ENCODE measurements at regions not wholly inside any gene's neighbourhood (a gene's known extent, or its start where the extent isn't known, plus 50 kb on each side); places are given as distances from the start of the nearest gene placed in this dataset.

DNA sequence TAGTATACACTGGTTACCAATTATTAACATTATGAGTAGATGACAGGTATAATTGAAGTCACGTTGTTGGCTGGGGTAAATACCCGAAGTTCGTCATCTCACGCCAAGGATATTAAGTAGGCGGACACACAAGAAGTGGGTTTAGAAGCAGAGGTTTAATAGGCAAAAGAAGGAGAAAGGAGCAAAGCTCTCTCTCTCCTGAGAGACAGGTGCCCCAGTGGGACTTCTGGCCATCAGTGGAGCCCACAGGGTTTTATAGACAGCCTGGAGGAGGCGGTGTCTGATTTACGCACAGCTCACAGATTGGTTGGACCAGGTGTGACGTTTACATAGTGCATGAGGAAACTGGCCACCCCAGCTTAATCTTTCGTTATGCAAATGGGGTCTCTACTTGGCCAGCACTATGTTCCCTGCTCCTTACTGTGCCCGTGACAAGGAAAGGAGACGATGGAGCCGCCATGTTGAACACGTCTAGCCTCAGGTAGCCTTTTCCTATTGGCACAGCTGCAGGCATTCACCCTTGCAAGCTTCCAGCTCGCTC lies 128.8 kb upstream of the KYNU start:
- no peaks in the 10 kb centered on the region for H3K4me1 ChIP-seq
- TF ChIP-seq, protein P1, sequence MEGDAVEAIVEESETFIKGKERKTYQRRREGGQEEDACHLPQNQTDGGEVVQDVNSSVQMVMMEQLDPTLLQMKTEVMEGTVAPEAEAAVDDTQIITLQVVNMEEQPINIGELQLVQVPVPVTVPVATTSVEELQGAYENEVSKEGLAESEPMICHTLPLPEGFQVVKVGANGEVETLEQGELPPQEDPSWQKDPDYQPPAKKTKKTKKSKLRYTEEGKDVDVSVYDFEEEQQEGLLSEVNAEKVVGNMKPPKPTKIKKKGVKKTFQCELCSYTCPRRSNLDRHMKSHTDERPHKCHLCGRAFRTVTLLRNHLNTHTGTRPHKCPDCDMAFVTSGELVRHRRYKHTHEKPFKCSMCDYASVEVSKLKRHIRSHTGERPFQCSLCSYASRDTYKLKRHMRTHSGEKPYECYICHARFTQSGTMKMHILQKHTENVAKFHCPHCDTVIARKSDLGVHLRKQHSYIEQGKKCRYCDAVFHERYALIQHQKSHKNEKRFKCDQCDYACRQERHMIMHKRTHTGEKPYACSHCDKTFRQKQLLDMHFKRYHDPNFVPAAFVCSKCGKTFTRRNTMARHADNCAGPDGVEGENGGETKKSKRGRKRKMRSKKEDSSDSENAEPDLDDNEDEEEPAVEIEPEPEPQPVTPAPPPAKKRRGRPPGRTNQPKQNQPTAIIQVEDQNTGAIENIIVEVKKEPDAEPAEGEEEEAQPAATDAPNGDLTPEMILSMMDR (IDR thresholded peaks at IDR 0.05), result no peak
- no peak for TF ChIP-seq EP300 (IDR thresholded peaks at IDR 0.05)
- no peak for TF ChIP-seq POLR2AphosphoS5 (IDR thresholded peaks at IDR 0.05)
- no peak for TF ChIP-seq POLR2A (IDR thresholded peaks at IDR 0.05)
- H3K9me3 ChIP-seq, result no peaks in the 10 kb centered on the region
- no peak overlapping the region for H3K27ac ChIP-seq
- 83 to 90% methylated on average over 9 to 14 of the region's 14 CpGs for WGBS, 2 donors (ENCODE audit: low coverage in 1 of 2)
- no peak overlapping the region for H3K4me3 ChIP-seq
- no peak for ATAC-seq
- no peaks in the 10 kb centered on the region for H3K36me3 ChIP-seq
- no peaks in the 10 kb centered on the region for H3K27me3 ChIP-seq

DNA sequence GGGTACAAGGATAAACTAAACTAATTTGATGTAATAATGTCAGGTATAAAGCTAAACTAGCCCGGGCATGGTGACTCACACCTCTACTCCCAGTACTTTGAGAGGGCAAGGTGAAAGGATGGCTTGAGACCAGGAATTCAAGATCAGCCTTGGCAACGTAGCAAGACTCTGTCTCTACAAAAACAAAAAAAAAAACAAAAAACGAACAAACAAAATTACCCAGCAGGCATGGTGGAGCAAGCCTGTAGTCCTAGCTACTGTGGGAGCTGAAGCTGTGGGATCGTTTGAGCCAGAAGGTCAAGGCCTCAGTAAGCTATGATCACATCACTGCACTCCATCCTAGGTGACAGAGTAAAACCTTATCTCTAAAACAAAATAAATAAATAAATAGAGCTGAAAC lies 131.8 kb upstream of the KYNU start:
- ATAC-seq, result no peak
- Histone ChIP-seq H3K36me3 (no peaks in the 10 kb centered on the region), H3K4me3 (no peak overlapping the region), H3K27ac (no peak overlapping the region), H3K9me3 (peaks cover 0 to 11% (median 0%) of the 10 kb centered on the region in 3 donors), H3K4me1 (no peaks in the 10 kb centered on the region), H3K27me3 (no peaks in the 10 kb centered on the region)
- no peak for TF ChIP-seq POLR2A (IDR thresholded peaks at IDR 0.05)
- TF ChIP-seq, protein P1 (IDR thresholded peaks at IDR 0.05), result no peak
- WGBS, 2 donors (ENCODE audit: low coverage in 1 of 2), result 29 to 47% methylated on average over 4 of the region's 4 CpGs

DNA sequence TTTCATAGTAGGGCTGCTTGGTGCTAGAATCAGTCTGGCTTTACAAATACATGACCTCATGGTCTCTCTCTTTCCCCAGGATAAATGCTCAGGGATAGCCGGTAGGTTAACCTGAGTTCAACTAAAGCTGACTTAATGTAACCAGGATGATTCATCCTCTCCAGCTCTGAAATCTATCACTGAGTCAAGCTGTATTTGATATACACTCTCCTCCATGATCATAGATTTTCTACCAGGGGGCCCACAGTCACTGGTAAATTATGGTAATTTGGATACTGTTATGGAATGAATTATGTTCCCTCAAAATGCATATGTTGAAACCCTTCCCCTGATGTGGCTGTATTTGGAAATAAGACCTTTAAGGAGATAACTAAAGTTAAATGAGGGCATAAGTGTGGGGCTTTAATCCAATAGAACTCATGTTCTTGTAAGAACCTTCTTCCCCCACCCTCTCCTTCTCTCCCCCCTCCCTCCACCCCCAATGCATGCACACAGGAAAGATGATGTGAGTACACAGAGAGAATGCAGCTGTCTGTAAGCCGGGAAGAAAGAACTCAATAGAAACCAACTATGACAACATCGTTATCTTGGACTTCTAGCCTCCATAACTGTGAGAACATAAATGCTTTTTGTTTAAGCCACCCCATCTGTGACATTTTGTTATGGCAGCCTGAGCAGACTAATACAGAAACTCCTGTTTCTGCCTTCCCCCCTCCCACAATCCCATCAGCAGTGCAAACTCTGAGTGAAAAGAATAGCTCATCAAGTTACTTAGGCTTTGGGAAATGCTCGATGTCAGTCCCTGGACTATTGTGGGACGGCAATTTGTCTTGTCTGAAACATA lies 134.9 kb upstream of the KYNU start:
- Histone ChIP-seq H3K4me3 (no peak overlapping the region), H3K27ac (no peak overlapping the region), H3K9me3 (peaks cover 0 to 12% (median 0%) of the 10 kb centered on the region in 3 donors), H3K36me3 (no peaks in the 10 kb centered on the region), H3K4me1 (no peaks in the 10 kb centered on the region), H3K27me3 (no peaks in the 10 kb centered on the region)
- TF ChIP-seq, protein P1 (IDR thresholded peaks at IDR 0.05), result no peak
- TF ChIP-seq POLR2A (IDR thresholded peaks at IDR 0.05), result no peak
- TF ChIP-seq POLR2AphosphoS5 (IDR thresholded peaks at IDR 0.05), result no peak
- no peak for TF ChIP-seq EP300 (IDR thresholded peaks at IDR 0.05)
- WGBS, 2 donors (ENCODE audit: low coverage in 1 of 2), result 54 to 81% methylated on average over 5 of the region's 5 CpGs
- ATAC-seq, result no peak

DNA sequence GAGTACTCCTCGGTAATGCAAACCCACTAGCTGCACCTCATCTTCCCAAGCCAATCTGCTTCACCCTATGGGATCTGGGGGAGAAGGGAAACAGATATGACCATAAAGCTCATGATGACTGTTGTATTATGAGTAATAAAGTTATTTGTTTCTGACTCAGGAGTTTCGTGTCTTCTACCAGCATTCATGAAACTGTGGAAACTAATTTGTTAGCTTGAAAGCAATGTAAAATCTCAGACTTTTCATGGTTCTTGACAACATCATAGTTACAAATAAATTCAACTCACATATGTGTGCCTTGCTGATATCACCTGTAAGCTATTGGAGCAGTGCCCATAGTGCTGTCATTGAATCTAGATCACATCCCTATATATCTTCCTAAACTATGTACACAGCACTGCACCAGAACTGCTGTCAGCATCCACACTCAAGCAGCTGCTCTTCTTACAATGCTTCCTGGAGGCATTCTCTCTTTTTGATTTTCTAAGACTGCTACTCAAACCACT lies 135.6 kb upstream of the KYNU start:
- H3K36me3 ChIP-seq, result no peaks in the 10 kb centered on the region
- H3K4me3 ChIP-seq, result no peak overlapping the region
- WGBS, 2 donors (ENCODE audit: low coverage in 1 of 2), result 97 to 100% methylated on average over 2 of the region's 2 CpGs
- TF ChIP-seq POLR2AphosphoS5 (IDR thresholded peaks at IDR 0.05), result no peak
- TF ChIP-seq, protein P1 (IDR thresholded peaks at IDR 0.05), result no peak
- no peak for TF ChIP-seq POLR2A (IDR thresholded peaks at IDR 0.05)
- TF ChIP-seq EP300 (IDR thresholded peaks at IDR 0.05), result no peak
- H3K27ac ChIP-seq, result no peak overlapping the region
- no peaks in the 10 kb centered on the region for H3K27me3 ChIP-seq
- ATAC-seq, result no peak
- no peaks in the 10 kb centered on the region for H3K4me1 ChIP-seq
- peaks cover 0 to 12% (median 0%) of the 10 kb centered on the region in 3 donors for H3K9me3 ChIP-seq

DNA sequence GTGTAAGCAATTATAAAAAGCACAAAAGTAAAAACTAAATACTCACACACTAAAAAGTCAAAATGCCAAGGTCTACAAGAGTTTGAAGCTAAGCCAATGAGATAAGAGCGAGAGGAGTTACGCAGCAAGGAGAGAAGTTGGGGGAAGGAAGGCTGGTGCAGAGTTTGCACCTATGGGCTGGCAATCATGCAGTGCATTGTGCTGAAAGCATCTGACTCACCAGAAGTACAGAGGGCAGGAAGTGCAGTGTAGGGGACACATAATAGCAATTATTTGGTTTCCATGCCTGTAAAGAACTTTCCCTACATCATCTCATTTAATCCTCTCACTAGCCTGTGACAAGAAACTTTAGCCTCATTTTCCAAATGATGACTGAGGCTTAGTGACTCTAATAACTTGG lies 142.7 kb upstream of the KYNU start:
- Histone ChIP-seq H3K9me3 (no peaks in the 10 kb centered on the region), H3K27ac (no peak overlapping the region), H3K27me3 (no peaks in the 10 kb centered on the region), H3K4me3 (no peak overlapping the region), H3K4me1 (no peaks in the 10 kb centered on the region), H3K36me3 (no peaks in the 10 kb centered on the region)
- no peak for TF ChIP-seq POLR2A (IDR thresholded peaks at IDR 0.05)
- TF ChIP-seq EP300 (IDR thresholded peaks at IDR 0.05), result no peak
- TF ChIP-seq POLR2AphosphoS5 (IDR thresholded peaks at IDR 0.05), result no peak
- TF ChIP-seq, protein P1 (IDR thresholded peaks at IDR 0.05), result no peak
- no peak for ATAC-seq
- 89 to 90% methylated on average over 2 of the region's 2 CpGs for WGBS, 2 donors (ENCODE audit: low coverage in 1 of 2)
